K562 (cell line): ENCODE measurements at regions not wholly inside any gene's neighbourhood (a gene's known extent, or its start where the extent isn't known, plus 50 kb on each side); places are given as distances from the start of the nearest gene placed in this dataset.
"Not testable (repeated sequence)": the region's sequence is repeated elsewhere in the genome, so short reads cannot be mapped to it uniquely, and the experiment has no call there.

Experiments used
- ATAC-seq: fragments of 200-7000 bp; cut with Tn5 transposase; 3 replicates; pipeline ENCODE4 v1.9.1; 2020; ENCODE audit warnings: moderate library complexity
- BruUV-seq: library from RNA; stranded (reverse); fragments of 400-500 nt; replicated peaks from 2 replicates; lab custom pipeline; 2021; lab: Mats Ljungman, UMichigan
- CTCF ChIA-PET: fragments of 300-600 bp; formaldehyde crosslinking; extraction: SDS; loops from one replicate; lab custom pipeline; 2021; ENCODE audit warnings: low intra/inter-chr PET ratio; lab: Yijun Ruan, JAX
- POLR2A ChIA-PET: fragments of 300-600, 350-650 bp; sonication (Branson Sonifier 250); formaldehyde crosslinking; extraction: SDS; loops from one replicate; lab custom pipeline; 2021; ENCODE audit warnings: antibody characterized with exemption, inconsistent platforms; lab: Yijun Ruan, JAX
- DNase-seq, 4 experiments: peaks; one replicate each; pipeline versions ENCODE4 v3.0.0 to v3.0.0-alpha.2; 2011 to 2018; ENCODE audit warnings: low spot score in 3 of 4, mixed read lengths in 3 of 4; ENCODE audit errors: extremely low read depth in 1 of 4
- FAIRE-seq: peaks from 2 replicates; lab custom pipeline; 2011; peaks lifted over from hg19 to GRCh38; lab: Jason Lieb, UNC
- H2AFZ ChIP-seq: 2 replicates; pipeline ENCODE4 v1.6.0; 2011; ENCODE audit warnings: low read depth, low read length, control low read depth, inconsistent platforms
- H3K27ac ChIP-seq: fragments of 200-600 bp; 3 replicates; pipeline ENCODE4 v1.8.0; 2011; ENCODE audit warnings: low read depth, mild to moderate bottlenecking, control low read depth, inconsistent platforms, low read length, moderate library complexity, mixed read lengths; ENCODE audit errors: extremely low read depth
- H3K27me3 ChIP-seq, 2 experiments: fragments of 300-600 bp in 1 of 2; 2 replicates in 1 of 2; 3 replicates in 1 of 2; pipeline versions ENCODE4 v1.6.0 to v1.8.0; 2011; ENCODE audit warnings: inconsistent platforms in 2 of 2, low read length in 2 of 2, mild to moderate bottlenecking in 1 of 2, mixed read lengths in 1 of 2, moderate library complexity in 1 of 2; ENCODE audit not compliant: control insufficient read depth in 2 of 2, insufficient read depth in 2 of 2
- H3K36me3 ChIP-seq: fragments of 300-600 bp; 3 replicates; pipeline ENCODE4 v1.8.0; 2011; ENCODE audit warnings: mild to moderate bottlenecking, low read length, inconsistent platforms; ENCODE audit not compliant: control insufficient read depth, insufficient read depth
- H3K4me1 ChIP-seq, 2 experiments: fragments of 200-600 bp in 1 of 2; replicated peaks in 1 of 2; 2 replicates in 1 of 2; 3 replicates in 1 of 2; pipeline versions ENCODE4 v1.5.1 to v1.8.0; 2011; ENCODE audit warnings: inconsistent platforms in 2 of 2, low read length in 2 of 2, mild to moderate bottlenecking in 1 of 2, mixed read lengths in 1 of 2, moderate library complexity in 1 of 2; ENCODE audit not compliant: control insufficient read depth in 2 of 2, insufficient read depth in 2 of 2
- H3K4me2 ChIP-seq: 2 replicates; pipeline ENCODE4 v1.6.1; 2011; ENCODE audit warnings: low read length, control low read depth, inconsistent platforms, mixed read lengths; ENCODE audit not compliant: insufficient read depth
- H3K4me3 ChIP-seq: fragments of 200-600 bp; sonication (generic), shearing (Covaris generic); 2 replicates; pipeline ENCODE4 v1.5.1; 2016; ENCODE audit warnings: control low read depth, inconsistent platforms
- H3K79me2 ChIP-seq: fragments of 200-600 bp; 3 replicates; pipeline ENCODE4 v1.8.0; 2011; ENCODE audit warnings: low read length, inconsistent platforms; ENCODE audit not compliant: control insufficient read depth, insufficient read depth
- H3K9ac ChIP-seq, 2 experiments: 2 replicates each; pipeline versions ENCODE4 v1.6.0 to v1.6.1; 2011; ENCODE audit warnings: low read depth in 2 of 2, low read length in 2 of 2, control low read depth in 1 of 2, inconsistent platforms in 1 of 2, mild to moderate bottlenecking in 1 of 2, mixed read lengths in 1 of 2; ENCODE audit not compliant: insufficient read depth in 1 of 2
- H3K9me1 ChIP-seq: one replicate; pipeline ENCODE4 v1.6.0; 2011; ENCODE audit warnings: inconsistent platforms, mild to moderate bottlenecking, low read length, moderate library complexity; ENCODE audit not compliant: control insufficient read depth, insufficient read depth
- H3K9me3 ChIP-seq: replicated peaks from 2 replicates; pipeline ENCODE4 v1.5.1; 2011; ENCODE audit warnings: low read depth, low read length, inconsistent platforms; ENCODE audit not compliant: control insufficient read depth, insufficient read depth
- H4K20me1 ChIP-seq: replicated peaks from 2 replicates; pipeline ENCODE4 v1.6.1; 2011; ENCODE audit warnings: low read length, inconsistent platforms, mixed read lengths; ENCODE audit not compliant: control insufficient read depth, insufficient read depth
- AFF4 ChIP-seq: sonication (generic); formaldehyde crosslinking; IDR thresholded peaks from 2 replicates; pipeline ENCODE4 v1.8.0; 2023; ENCODE audit warnings: mild to moderate bottlenecking, missing genetic modification reagents
- BMI1 ChIP-seq: fragments of 150-350 bp; IDR thresholded peaks from 2 replicates; pipeline ENCODE4 v1.6.1; 2014; ENCODE audit warnings: low read length
- DDX20 ChIP-seq: fragments of 450-650 bp; IDR thresholded peaks from 2 replicates; pipeline ENCODE4 v1.6.1; 2016; ENCODE audit warnings: missing genetic modification characterization, low read depth, mild to moderate bottlenecking, missing compliant biosample characterization, moderate library complexity
- FOXJ3 ChIP-seq: sonication (generic); formaldehyde crosslinking; IDR thresholded peaks from 2 replicates; pipeline ENCODE4 v1.4.0; 2020; ENCODE audit warnings: mild to moderate bottlenecking, missing genetic modification reagents
- HDAC8 ChIP-seq: fragments of 450-650 bp; IDR thresholded peaks from 2 replicates; pipeline ENCODE4 v1.6.1; 2016; ENCODE audit warnings: mild to moderate bottlenecking, missing genetic modification characterization, moderate library complexity, missing compliant biosample characterization
- KDM1A ChIP-seq, 2 experiments: fragments of 450-650 bp; IDR thresholded peaks; 2 replicates each; pipeline ENCODE4 v1.6.1; 2016; ENCODE audit warnings: mild to moderate bottlenecking in 2 of 2
- KHSRP ChIP-seq: fragments of 450-650 bp; IDR thresholded peaks from 2 replicates; pipeline ENCODE4 v1.6.1; 2017
- NELFE ChIP-seq: IDR thresholded peaks from 2 replicates; pipeline ENCODE4 v1.6.1; 2011; ENCODE audit warnings: mild to moderate bottlenecking; ENCODE audit not compliant: insufficient read depth, insufficient read length
- ZC3H11A ChIP-seq: IDR thresholded peaks from 2 replicates; pipeline ENCODE4 v1.6.1; 2012; ENCODE audit warnings: low read depth, low read length, improper control_type of control experiment
- ZNF408 ChIP-seq: fragments of 250-450 bp; sonication (Bioruptor Pico); IDR thresholded peaks from 2 replicates; pipeline ENCODE4 v1.4.0; 2020; ENCODE audit warnings: low read depth, mild to moderate bottlenecking, moderate library complexity
- whole genome bisulfite sequencing: fragments of 100-300 bp; shearing (Covaris generic); methylation state at CpG from one replicate; pipeline ENCODE4 v1.1.6; 2016; ENCODE audit warnings: low coverage, mixed read lengths; ENCODE audit not compliant: insufficient coverage; ENCODE audit errors: missing lambda C conversion rate; 5-methylcytosine and 5-hydroxymethylcytosine counted together
- in situ Hi-C: fragments of 300-500 bp; cut with MboI; formaldehyde crosslinking; loops from 4 replicates; pipeline ENCODE4 v1.15.0; 2018; ENCODE audit warnings: inconsistent platforms, mixed read lengths
- intact Hi-C: fragments of 100-400 bp; cut with micrococcal nuclease; formaldehyde crosslinking; loops from 2 replicates; pipeline ENCODE4 v1.14.2; 2022

DNA sequence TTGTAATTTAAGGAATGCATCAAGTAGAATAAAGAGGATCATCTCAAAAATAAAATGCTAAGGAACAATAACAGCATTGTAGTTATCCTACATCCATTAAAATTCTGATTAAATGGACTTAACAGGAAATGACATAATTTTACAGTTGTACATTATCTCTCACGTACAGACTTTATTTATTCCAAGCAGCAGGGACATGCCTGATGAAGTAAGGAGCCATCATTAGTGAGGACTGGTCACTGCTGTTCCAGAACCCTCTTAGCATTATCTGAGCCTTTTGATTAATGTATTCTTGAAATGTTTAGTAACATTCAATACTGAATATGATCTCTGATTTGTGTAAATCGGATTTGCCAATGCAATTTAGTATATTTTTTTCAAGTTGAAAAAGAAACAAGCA lies 516.1 kb downstream of the DACH1 start:
- ATAC-seq (no peak), DNase-seq (no peak), FAIRE-seq (no peak)
- H3K4me1 ChIP-seq = no peaks in the 10 kb centered on the region
- 4% methylated on average over 2 of the region's 2 CpGs for WGBS
- H3K36me3 ChIP-seq = no peaks in the 10 kb centered on the region
- H3K79me2 ChIP-seq = no peaks in the 10 kb centered on the region
- no TSS peak for BruUV-seq
- H2AFZ ChIP-seq = no peak overlapping the region
- in situ Hi-C loops (no loop called here), intact Hi-C loops (no loop called here)
- no peak overlapping the region for H3K27ac ChIP-seq
- no peak for TF ChIP-seq AFF4
- TF ChIP-seq KDM1A (IDR thresholded peaks at IDR 0.05) = no peak
- TF ChIP-seq HDAC8 = no peak
- no peak for TF ChIP-seq ZC3H11A
- TF ChIP-seq BMI1 = no peak
- no peak for TF ChIP-seq ZNF408
- no peak for TF ChIP-seq NELFE
- no peak for TF ChIP-seq KHSRP
- no peak for TF ChIP-seq DDX20 (tag)
- no peak for TF ChIP-seq FOXJ3
- no peaks in the 10 kb centered on the region for H3K9me1 ChIP-seq
- no peak overlapping the region for H3K4me2 ChIP-seq
- no peaks in the 10 kb centered on the region for H4K20me1 ChIP-seq
- POLR2A ChIA-PET = no interaction called here
- H3K4me3 ChIP-seq = no peak overlapping the region
- no peaks in the 10 kb centered on the region for H3K9me3 ChIP-seq
- CTCF ChIA-PET = no interaction called here
- H3K9ac ChIP-seq = no peak overlapping the region
- no peaks in the 10 kb centered on the region for H3K27me3 ChIP-seq

GRCh38 chr13:71345856-71346255 lies 521.1 kb downstream of the DACH1 start:
- DNase-seq, H3K9me3 ChIP-seq, POLR2A ChIA-PET, FAIRE-seq, H3K79me2 ChIP-seq, intact Hi-C loops, ATAC-seq, H3K27ac ChIP-seq, BruUV-seq, H4K20me1 ChIP-seq, H3K4me2 ChIP-seq, in situ Hi-C loops, H3K9ac ChIP-seq, H3K4me3 ChIP-seq, H3K9me1 ChIP-seq, H3K27me3 ChIP-seq, H3K36me3 ChIP-seq, H3K4me1 ChIP-seq, CTCF ChIA-PET, H2AFZ ChIP-seq: not testable (repeated sequence)
- 0% methylated on average over 4 of the region's 4 CpGs for WGBS
